ENCODE measurements at regions not wholly inside any gene's neighbourhood (a gene's known extent, or its start where the extent isn't known, plus 50 kb on each side); places are given as distances from the start of the nearest gene placed in this dataset.
"Not testable (repeated sequence)": the region's sequence is repeated elsewhere in the genome, so short reads cannot be mapped to it uniquely, and the experiment has no call there.

DNA sequence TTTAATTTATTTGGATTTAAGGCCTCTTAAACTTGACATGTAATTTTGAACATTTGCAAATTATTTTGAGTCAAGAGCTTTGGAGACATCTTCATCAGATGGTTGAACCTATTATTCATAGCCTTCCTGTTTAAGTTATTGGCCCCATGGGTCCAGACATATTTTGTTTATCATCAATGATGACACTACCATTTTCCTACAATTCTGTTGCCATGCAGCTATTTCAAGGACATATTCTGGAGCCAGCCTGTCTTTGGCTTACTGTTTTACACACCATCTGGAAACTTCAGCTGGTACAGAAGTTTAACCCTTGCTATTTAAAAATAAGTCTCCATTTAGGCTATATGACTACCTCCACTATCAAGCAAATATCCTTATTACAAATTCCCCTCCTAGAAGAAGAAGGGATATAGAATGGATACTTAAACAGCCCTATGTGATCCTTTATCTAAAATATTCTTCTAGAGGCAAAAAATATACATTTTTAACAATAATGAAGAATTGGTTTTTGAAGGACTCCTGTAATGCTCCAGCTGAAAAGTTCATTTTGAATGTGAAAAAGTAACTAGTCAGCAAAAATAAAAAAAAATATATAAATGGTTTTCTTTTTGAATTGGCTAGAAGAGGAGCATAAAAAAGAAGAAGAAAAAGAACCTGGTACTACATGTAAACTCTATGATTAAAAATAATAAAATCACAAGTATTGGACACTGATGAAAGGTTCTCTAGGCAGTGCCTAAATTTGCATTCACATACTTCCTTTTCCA, 544.0 kb upstream of the HS3ST5 start:
- TF ChIP-seq, protein P1, sequence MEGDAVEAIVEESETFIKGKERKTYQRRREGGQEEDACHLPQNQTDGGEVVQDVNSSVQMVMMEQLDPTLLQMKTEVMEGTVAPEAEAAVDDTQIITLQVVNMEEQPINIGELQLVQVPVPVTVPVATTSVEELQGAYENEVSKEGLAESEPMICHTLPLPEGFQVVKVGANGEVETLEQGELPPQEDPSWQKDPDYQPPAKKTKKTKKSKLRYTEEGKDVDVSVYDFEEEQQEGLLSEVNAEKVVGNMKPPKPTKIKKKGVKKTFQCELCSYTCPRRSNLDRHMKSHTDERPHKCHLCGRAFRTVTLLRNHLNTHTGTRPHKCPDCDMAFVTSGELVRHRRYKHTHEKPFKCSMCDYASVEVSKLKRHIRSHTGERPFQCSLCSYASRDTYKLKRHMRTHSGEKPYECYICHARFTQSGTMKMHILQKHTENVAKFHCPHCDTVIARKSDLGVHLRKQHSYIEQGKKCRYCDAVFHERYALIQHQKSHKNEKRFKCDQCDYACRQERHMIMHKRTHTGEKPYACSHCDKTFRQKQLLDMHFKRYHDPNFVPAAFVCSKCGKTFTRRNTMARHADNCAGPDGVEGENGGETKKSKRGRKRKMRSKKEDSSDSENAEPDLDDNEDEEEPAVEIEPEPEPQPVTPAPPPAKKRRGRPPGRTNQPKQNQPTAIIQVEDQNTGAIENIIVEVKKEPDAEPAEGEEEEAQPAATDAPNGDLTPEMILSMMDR (IDR thresholded peaks at IDR 0.05; ENCODE audit: low read length, missing control alignments), result no peak
- H3K4me3 ChIP-seq (replicated peaks; ENCODE audit: low read depth, low read length), result no peak overlapping the region
- DNase-seq (ENCODE audit: low read depth), result no peak

DNA sequence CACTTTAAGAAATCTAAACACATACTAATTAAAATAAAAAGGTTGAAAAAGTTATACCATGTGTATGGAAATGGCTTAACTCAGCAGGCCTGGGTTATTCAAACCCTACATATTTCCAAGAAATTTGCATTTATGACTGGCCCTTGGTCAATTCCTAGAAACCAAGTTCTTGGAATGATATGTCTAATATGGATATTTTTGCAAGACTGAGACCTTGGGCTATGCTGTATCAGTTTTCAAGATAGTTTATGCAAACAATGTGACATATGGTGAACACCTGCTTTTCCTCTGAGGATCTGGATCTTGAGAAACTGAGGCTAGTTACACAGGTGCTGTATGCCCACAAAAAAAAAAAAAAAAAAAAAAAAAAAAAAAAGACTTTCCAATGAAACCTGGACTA, 536.9 kb upstream of the HS3ST5 start:
- no peak for DNase-seq (ENCODE audit: low read depth)
- H3K4me3 ChIP-seq (replicated peaks; ENCODE audit: low read depth, low read length), result no peak overlapping the region
- TF ChIP-seq, protein P1 (IDR thresholded peaks at IDR 0.05; ENCODE audit: low read length, missing control alignments), result no peak

DNA sequence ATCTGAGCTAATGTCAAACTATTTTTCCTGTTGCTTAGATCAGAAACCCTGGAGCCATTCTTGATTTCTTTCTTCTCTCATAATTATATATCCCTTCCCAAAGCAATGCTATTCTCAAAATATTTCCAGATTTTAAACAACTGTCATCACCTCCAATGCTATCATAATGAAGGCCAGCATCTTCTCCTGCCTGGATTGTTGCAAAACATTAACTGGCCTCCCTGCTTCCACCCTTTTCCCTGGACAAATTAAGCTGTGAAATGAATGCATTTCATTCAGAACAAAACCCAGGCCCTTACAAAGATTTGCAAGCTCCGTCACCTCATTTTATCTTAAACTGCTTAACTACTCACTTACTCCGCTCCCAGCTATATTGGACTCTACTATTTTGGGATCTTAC, 535.3 kb upstream of the HS3ST5 start:
- DNase-seq (ENCODE audit: low read depth), result no peak
- TF ChIP-seq, protein P1 (IDR thresholded peaks at IDR 0.05; ENCODE audit: low read length, missing control alignments), result no peak
- H3K4me3 ChIP-seq (replicated peaks; ENCODE audit: low read depth, low read length), result no peak overlapping the region

DNA sequence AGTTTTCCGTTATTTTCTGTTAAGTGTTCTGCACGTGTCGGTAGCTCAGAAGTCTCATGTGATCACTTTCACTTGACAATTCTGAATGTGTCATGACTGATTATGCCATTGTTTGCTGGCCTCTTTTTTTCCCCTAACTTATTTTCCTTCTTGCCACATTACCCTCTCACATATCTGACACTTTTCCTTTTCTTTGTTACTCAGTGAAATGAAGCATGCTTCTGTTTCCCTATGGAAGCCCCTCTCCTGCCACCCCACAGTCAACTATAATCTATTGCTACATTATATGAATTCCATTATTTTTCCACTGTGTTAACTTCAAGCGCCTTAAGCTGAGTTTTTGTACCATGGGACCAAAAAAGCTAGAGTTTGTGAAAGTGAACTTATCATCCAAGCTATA, 531.6 kb upstream of the HS3ST5 start:
- DNase-seq (ENCODE audit: low read depth), result no peak

DNA sequence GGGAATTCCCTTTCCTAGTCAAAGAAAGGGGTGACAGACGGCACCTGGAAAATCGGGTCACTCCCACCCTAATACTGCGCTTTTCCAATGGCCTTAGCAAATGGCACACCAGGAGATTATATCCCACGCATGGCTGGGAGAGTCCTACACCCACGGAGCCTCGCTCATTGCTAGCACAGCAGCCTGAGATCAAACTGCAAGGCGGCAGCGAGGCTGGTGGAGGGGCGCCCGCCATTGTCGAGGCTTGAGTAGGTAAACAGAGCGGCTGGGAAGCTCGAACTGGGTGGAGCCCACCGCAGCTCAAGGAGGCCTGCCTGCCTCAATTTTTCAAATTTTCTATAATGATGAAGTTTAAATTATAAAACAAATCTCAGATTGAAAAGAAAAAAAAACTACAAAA, 522.7 kb upstream of the HS3ST5 start:
- H3K4me3 ChIP-seq (replicated peaks; ENCODE audit: low read depth, low read length); DNase-seq (ENCODE audit: low read depth): not testable (repeated sequence)

More for the DNA sequence above, 531.6 kb upstream of the HS3ST5 start:
- no peak overlapping the region for H3K4me3 ChIP-seq (replicated peaks; ENCODE audit: low read depth, low read length)
- TF ChIP-seq, protein P1 (IDR thresholded peaks at IDR 0.05; ENCODE audit: low read length, missing control alignments), result no peak

DNA sequence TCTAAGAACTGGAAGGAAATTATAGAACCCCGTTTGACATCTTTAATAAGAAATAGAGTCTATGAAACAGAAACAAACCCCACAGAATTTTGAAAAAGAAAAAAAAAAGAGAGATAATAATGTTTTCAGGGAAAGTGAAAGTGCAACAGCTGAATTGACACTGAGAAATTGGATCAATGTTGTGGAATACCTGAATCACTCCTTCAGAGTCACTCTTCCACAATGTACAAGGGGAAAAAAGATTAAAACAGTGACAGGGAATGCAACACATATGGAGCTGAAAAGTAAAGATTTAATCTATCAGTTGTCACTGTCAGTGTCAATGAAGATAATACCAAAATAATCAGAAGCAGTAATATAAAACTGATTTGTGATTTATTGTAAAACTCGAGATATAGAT, 520.8 kb upstream of the HS3ST5 start:
- TF ChIP-seq, protein P1 (IDR thresholded peaks at IDR 0.05; ENCODE audit: low read length, missing control alignments), result no peak
- no peak for DNase-seq (ENCODE audit: low read depth)
- H3K4me3 ChIP-seq (replicated peaks; ENCODE audit: low read depth, low read length), result no peak overlapping the region

DNA sequence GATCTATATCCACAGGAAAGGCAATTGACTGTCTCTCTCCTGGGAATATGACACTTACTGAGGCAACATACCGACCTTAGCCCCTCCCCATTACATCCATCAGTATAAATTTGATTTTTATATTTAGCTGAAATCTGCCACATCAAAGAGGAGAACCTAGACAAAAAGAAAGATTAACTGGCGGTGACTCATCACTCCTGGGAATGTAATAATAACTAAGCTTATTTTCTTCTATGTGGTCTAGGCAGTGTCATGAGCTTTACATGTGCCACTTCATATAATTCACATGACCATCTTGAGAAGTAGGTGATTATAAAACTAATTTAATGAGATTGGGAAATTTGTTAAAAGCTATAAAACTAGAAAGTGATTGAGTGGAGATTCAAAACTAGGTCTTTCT, 520.0 kb upstream of the HS3ST5 start:
- no peak for DNase-seq (ENCODE audit: low read depth)
- TF ChIP-seq, protein P1 (IDR thresholded peaks at IDR 0.05; ENCODE audit: low read length, missing control alignments), result no peak
- no peak overlapping the region for H3K4me3 ChIP-seq (replicated peaks; ENCODE audit: low read depth, low read length)
